ENCODE measurements at regions not wholly inside any gene's neighbourhood (a gene's known extent, or its start where the extent isn't known, plus 50 kb on each side); places are given as distances from the start of the nearest gene placed in this dataset.

DNA sequence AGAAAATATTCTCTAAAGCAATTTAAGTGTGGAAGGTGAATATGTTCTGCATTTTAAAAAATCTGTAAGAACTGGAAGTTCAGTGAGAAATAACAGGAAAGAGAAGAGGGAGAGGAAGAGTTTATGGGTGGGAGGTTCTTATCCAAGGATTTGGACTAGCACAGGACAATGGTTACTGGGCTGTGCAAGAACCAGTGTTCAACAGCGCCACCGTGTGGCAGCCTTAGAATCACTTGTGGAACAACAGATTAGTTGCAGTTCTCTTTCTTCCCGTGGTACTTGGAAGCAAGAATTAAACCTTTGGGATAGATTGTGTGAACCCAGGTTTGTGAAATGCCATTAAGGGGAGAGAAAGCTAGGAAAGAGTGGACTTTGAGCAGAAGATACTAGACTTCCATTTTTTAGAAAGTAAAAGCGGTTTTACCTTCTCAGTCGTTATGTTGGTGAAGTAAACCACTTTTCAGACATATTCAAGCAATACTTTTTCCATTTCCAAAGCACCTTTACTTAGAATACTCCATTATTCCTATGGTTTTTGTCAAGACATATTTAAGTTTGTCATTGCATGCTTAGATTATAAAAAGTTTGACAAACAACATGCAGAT is 436.7 kb downstream of the RNF144B start:
- Histone ChIP-seq H3K4me2 (ENCODE audit: insufficient read depth in 1 of 2, low read depth in 2 of 2, low read length in 2 of 2) (no peak overlapping the region), H2BK12ac (ENCODE audit: low read depth, low read length) (no peak overlapping the region), H3K79me2 (ENCODE audit: control insufficient read depth in 1 of 2, insufficient read depth in 2 of 2, low read length in 2 of 2) (no peaks in the 10 kb centered on the region), H2AFZ (ENCODE audit: low read length) (no peak overlapping the region), H4K8ac (ENCODE audit: extremely low read depth, insufficient read depth, low read length) (no peak overlapping the region), H4K5ac (ENCODE audit: insufficient read length, low read depth, low read length) (no peak overlapping the region), H3K18ac (ENCODE audit: extremely low read depth, low read length) (no peak overlapping the region), H2BK15ac (ENCODE audit: low read length) (no peak overlapping the region), H3K9ac (replicated peaks in 1 of 4; ENCODE audit: extremely low read depth in 1 of 4, low read depth in 3 of 4, low read length in 3 of 4) (no peak overlapping the region), H3K9me3 (ENCODE audit: insufficient read depth in 2 of 2, low read depth in 1 of 2, low read length in 1 of 2) (peaks cover 7 to 10% of the 10 kb centered on the region in 2 experiments; a peak in 3 of 4 replicates), H3K4ac (replicated peaks; ENCODE audit: insufficient read length, low read depth, low read length) (no peak overlapping the region), H4K20me1 (replicated peaks in 1 of 2; ENCODE audit: control insufficient read depth in 1 of 2, insufficient read depth in 2 of 2, low read length in 2 of 2) (no peaks in the 10 kb centered on the region), H2BK120ac (replicated peaks; ENCODE audit: low read depth, low read length) (no peak overlapping the region), H3K23me2 (ENCODE audit: low read depth, low read length) (no peaks in the 10 kb centered on the region), H3K36me3 (ENCODE audit: control insufficient read depth in 2 of 4, insufficient read depth in 4 of 4, low read length in 3 of 4) (no peaks in the 10 kb centered on the region; a peak in 1 of 8 replicates), H3K27me3 (replicated peaks in 1 of 4; ENCODE audit: control insufficient read depth in 3 of 4, extremely low read depth in 1 of 4, insufficient read depth in 3 of 4, low read length in 3 of 4) (no peaks in the 10 kb centered on the region), H2BK20ac (ENCODE audit: low read length) (no peak overlapping the region), H2AK5ac (ENCODE audit: low read depth, low read length) (no peak overlapping the region), H3K4me3 (ENCODE audit: extremely low read depth in 1 of 4, insufficient read depth in 2 of 4, low read depth in 3 of 4, low read length in 4 of 4) (no peak overlapping the region), H4K91ac (replicated peaks; ENCODE audit: insufficient read length, low read length) (no peak overlapping the region), H3K14ac (ENCODE audit: insufficient read length) (no peak overlapping the region), H3K4me1 (replicated peaks in 1 of 4; ENCODE audit: control insufficient read depth in 3 of 4, insufficient read depth in 4 of 4, low read length in 3 of 4) (peaks cover 0 to 5% (median 1%) of the 10 kb centered on the region in 4 experiments; a peak in 2 of 7 replicates), H3K23ac (ENCODE audit: insufficient read length) (no peak overlapping the region), H3K27ac (ENCODE audit: low read depth, low read length) (no peak overlapping the region), H3K56ac (replicated peaks; ENCODE audit: insufficient read length, low read depth, low read length) (no peak overlapping the region), H2BK5ac (ENCODE audit: low read depth, low read length) (no peak overlapping the region), H3K79me1 (ENCODE audit: low read depth, low read length) (no peaks in the 10 kb centered on the region)
- 56% methylated on average over 5 of the region's 5 CpGs; no CpG with 5 or more reads in 1 of the 2 experiments for WGBS, 2 experiments (ENCODE audit: extremely low coverage in 1 of 2, insufficient coverage in 1 of 2, insufficient read length in 1 of 2, insufficient replicate concordance in 2 of 2, low coverage in 1 of 2, low lambda C conversion rate in 2 of 2, missing lambda C conversion rate in 1 of 2)
- DNase-seq (ENCODE audit: low read depth in 1 of 2, low spot score in 2 of 2) (peak; percentile 58 to 90), FAIRE-seq (peak; percentile 81)
- CTCF ChIA-PET (ENCODE audit: partially characterized antibody) = interaction anchor here (0.8 to 4.5 kb wide), 11 partner anchors 13 to 517 kb away, joined by 3 to 25 read pairs (median 3); no protein-coding TSS in a partner anchor
- POLR2A ChIA-PET (ENCODE audit: partially characterized antibody) = no interaction called here
- TF ChIP-seq SP4 (IDR thresholded peaks at IDR 0.05; ENCODE audit: low read length) (no peak), USF2 (IDR thresholded peaks at IDR 0.05; ENCODE audit: low read length) (no peak), TCF12 (IDR thresholded peaks at IDR 0.05; ENCODE audit: low read depth, low read length) (0 out of 2 replicates have a peak, but pooled peaks have one; percentile 17), SIX5 (IDR thresholded peaks at IDR 0.05; ENCODE audit: low read depth, low read length) (no peak), POU5F1 (IDR thresholded peaks at IDR 0.05; ENCODE audit: low read depth, low read length) (no peak), BACH1 (IDR thresholded peaks at IDR 0.05; ENCODE audit: low read length) (no peak), RXRA (IDR thresholded peaks at IDR 0.05; ENCODE audit: insufficient read depth, low read depth, low read length) (no peak), RBBP5 (IDR thresholded peaks at IDR 0.05; ENCODE audit: borderline replicate concordance, low read depth, low read length) (no peak), RAD21 (IDR thresholded peaks at IDR 0.05 in 1 of 2, conservative IDR thresholded peaks at IDR 0.05 in 1 of 2; ENCODE audit: low read depth in 2 of 2, low read length in 2 of 2) (peak; percentile 75 to 78), TBP (IDR thresholded peaks at IDR 0.05; ENCODE audit: low read depth, low read length) (no peak), TAF7 (optimal IDR thresholded peaks at IDR 0.05; ENCODE audit: borderline replicate concordance, low read depth, low read length) (no peak)

All from H1 (cell line).